RWPE1 (cell line): ENCODE measurements at regions not wholly inside any gene's neighbourhood (a gene's known extent, or its start where the extent isn't known, plus 50 kb on each side); places are given as distances from the start of the nearest gene placed in this dataset.
"Not testable (repeated sequence)": the region's sequence is repeated elsewhere in the genome, so short reads cannot be mapped to it uniquely, and the experiment has no call there.

Source experiments
- CTCF ChIA-PET: fragments of 350-600 bp; sonication (Branson Sonifier 250); formaldehyde crosslinking; extraction: SDS; loops from one replicate; lab custom pipeline; 2021; lab: Yijun Ruan, JAX
- POLR2A ChIA-PET: fragments of 400-600 bp; formaldehyde crosslinking; extraction: SDS; loops from one replicate; lab custom pipeline; 2020; ENCODE audit warnings: antibody characterized with exemption; ENCODE audit not compliant: low non-redundant PET; lab: Yijun Ruan, JAX
- DNase-seq: peaks from one replicate; pipeline ENCODE4 v3.0.0; 2012; ENCODE audit warnings: low spot score
- H3K27ac ChIP-seq: fragments of 450-650 bp; 2 replicates; pipeline ENCODE4 v1.5.1; 2017
- TF ChIP-seq, protein P1 (sequence below): fragments of 450-650 bp; conservative IDR thresholded peaks from 2 replicates; pipeline ENCODE4 v1.5.1; 2017; ENCODE audit warnings: low read depth, mild to moderate bottlenecking

DNA sequence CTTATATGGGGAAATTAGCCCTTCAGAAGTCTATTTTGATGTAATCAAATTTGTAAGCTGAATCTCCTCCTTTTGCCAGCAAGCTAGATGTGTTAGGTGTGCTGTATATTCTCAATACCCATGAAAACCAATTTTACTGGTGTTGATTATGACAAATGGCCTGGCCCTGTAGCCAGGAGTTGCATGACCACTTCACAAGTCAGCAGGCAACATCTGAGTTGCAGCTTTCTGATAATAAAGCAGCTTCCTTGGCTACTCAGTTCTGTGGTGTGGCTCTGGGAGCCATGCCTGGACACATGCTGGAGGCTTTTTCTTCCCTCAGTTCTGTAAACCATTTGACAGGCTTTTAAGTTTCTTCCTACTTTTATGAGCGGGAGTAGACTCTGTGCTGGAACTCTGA, 154.1 kb upstream of the CXCL13 start:
- ChIA-PET POLR2A (no interaction called here), CTCF (no interaction called here)
- TF ChIP-seq, protein P1, sequence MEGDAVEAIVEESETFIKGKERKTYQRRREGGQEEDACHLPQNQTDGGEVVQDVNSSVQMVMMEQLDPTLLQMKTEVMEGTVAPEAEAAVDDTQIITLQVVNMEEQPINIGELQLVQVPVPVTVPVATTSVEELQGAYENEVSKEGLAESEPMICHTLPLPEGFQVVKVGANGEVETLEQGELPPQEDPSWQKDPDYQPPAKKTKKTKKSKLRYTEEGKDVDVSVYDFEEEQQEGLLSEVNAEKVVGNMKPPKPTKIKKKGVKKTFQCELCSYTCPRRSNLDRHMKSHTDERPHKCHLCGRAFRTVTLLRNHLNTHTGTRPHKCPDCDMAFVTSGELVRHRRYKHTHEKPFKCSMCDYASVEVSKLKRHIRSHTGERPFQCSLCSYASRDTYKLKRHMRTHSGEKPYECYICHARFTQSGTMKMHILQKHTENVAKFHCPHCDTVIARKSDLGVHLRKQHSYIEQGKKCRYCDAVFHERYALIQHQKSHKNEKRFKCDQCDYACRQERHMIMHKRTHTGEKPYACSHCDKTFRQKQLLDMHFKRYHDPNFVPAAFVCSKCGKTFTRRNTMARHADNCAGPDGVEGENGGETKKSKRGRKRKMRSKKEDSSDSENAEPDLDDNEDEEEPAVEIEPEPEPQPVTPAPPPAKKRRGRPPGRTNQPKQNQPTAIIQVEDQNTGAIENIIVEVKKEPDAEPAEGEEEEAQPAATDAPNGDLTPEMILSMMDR, result no peak
- no peak overlapping the region for H3K27ac ChIP-seq
- DNase-seq, result no peak

DNA sequence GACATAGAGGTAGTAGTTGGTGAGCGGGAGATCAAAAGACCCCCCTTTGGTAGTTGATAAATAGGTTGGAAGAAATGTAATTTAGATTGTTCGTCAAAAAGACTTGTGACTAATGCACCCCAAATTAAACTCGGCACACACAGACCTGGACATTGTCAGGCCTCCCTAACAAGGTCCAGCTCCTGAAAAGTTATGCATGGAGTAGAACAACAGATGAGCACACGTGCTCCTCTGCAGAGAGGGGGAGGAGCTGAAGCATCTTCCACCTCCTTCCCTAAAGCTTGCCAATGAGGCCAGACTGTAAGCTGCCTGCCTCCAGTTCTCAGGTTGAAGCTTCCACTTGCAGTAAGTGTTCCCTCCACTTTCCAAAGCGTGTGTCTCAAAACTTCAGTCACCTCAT, 153.5 kb upstream of the CXCL13 start:
- POLR2A ChIA-PET, DNase-seq, CTCF ChIA-PET, H3K27ac ChIP-seq: not testable (repeated sequence)

DNA sequence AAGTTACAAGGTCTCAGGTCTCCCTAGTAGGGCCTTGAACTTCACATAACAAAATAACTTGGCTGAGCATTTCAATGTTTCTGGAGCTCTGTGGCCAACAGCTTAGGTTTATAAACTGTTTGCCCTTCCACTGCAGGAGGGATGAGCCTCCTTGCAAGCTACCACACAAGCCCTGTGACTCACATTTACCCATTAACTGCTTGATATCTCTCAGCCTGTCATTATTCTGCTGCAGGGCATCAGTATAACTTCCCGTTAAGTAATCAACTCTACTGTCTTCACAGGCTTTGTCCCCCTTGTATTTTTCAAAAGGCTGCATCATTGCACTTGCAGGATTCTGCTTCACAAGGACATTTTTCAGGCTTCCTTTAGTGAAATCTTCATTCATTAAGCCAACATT, 151.7 kb upstream of the CXCL13 start:
- DNase-seq, result peak; percentile 27
- no peak overlapping the region for H3K27ac ChIP-seq
- CTCF ChIA-PET, result no interaction called here
- TF ChIP-seq, protein P1, result no peak
- POLR2A ChIA-PET, result no interaction called here

DNA sequence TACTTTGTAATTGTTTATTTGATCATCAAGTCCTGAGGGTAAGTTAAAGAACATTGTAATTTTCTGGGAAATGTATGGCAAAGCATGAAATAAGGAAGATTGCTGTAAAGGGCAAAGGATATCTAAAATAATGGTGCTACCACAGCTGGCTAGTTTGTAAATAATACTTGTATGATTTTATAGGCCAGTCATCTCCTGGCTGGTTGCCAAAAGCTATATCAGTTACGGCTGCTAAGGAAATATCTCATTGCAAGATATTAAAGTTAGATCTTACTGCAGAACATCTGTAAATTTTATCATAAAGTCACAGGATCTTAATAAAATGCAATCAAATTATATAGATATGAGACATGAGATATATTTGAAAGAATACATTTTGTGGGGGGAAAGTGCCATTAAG, 150.8 kb upstream of the CXCL13 start:
- POLR2A ChIA-PET, result no interaction called here
- DNase-seq, result no peak
- CTCF ChIA-PET, result no interaction called here
- H3K27ac ChIP-seq, result no peak overlapping the region
- TF ChIP-seq, protein P1, result no peak

DNA sequence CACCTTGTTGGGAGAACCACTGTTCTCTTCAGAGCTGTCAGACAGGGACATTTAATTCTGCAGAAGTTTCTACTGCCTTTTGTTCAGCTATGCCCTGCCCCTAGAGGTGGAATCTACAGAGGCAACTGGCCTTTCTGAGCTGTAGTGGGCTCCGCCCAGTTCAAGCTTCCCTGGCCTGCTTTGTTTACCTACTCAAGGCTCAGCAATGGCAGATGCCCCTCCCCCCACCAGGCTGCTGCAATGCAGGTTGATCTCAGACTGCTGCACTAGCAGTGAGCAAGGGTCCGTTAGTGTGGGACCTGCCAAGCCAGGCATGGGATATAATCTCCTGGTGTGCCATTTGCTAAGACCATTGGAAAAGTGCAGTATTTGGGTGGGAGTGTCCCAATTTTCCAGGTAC, 141.5 kb upstream of the CXCL13 start:
- H3K27ac ChIP-seq, POLR2A ChIA-PET, DNase-seq: not testable (repeated sequence)
- CTCF ChIA-PET, result interaction anchor here (0.6 to 2.5 kb wide), 2 partner anchors 92 to 138 kb away, joined by 3 to 17 read pairs; no protein-coding TSS in a partner anchor

DNA sequence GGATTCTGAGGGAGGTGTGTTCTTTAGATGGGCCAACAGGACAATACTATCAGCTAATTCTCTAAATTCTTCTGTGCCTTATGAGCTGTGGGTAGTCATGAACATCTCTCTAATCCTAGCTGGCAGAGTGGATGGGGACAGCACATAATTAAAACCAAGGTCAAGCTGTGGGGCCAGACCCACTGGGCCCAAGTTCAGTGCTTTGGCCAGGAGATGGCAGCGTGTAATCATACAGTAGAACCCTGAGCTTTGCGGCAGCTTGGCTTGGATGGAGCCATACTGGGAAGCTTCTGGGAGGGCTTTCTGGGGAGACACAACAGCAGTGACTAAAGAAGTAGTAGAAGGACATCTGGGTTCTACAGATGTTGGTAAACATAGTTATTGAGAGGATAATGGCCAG, 140.3 kb upstream of the CXCL13 start:
- no peak overlapping the region for H3K27ac ChIP-seq
- ChIA-PET POLR2A (no interaction called here), CTCF (interaction anchor here (0.7 to 2.5 kb wide), 6 partner anchors 19 to 355 kb away, joined by 3 to 17 read pairs (median 5); no protein-coding TSS in a partner anchor)
- TF ChIP-seq, protein P1, result no peak; the same call in 1 of the 2 replicates
- DNase-seq, result peak; percentile 41

DNA sequence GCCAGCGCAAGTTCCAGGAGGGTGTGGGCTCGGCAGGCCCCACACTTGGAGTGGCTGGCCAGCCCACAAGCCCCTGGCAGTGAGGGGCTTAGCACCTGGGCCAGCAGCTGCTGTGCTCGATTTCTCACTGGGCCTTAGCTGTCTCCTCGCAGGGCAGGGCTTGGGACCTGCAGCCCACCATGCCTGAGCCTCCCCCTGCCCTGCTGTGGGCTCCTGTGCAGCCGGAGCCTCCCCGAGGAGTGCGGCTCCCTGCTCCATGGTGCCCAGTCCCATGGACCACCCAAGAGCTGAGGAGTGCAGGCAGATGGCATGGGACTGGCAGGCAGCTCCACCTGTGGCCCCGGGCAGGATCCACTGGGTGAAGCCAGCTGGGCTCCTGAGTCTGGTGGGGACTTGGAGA, 139.2 kb upstream of the CXCL13 start:
- no peak for DNase-seq
- CTCF ChIA-PET, result interaction anchor here (1.1 kb wide), 1 partner anchor 18 kb away, joined by 3 read pairs; no protein-coding TSS in a partner anchor
- POLR2A ChIA-PET, result no interaction called here
- no peak overlapping the region for H3K27ac ChIP-seq
- TF ChIP-seq, protein P1, result no peak
